ENCODE measurements at regions not wholly inside any gene's neighbourhood (a gene's known extent, or its start where the extent isn't known, plus 50 kb on each side); places are given as distances from the start of the nearest gene placed in this dataset.

DNA sequence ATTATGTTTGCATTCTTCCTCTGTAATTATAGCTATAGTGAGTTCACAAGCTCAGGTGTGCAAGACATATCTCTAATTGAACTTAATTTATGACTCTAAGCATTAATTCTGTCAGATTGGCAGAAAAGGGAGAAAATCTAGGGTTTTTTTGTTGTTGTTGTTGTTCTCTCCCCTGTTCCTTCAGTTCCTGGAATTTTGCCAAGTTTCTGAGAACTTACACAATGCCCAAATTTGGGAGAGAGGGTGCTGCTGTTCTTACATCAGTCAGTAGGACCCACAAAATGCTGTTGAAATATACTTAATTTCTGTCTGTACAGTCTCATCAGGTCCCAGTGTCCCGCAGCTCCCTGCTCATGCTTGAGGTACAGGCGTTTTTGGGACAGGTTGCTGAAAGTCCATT is 221.8 kb upstream of the RBMS1 start:
- Histone ChIP-seq H3K27me3 (ENCODE audit: control insufficient read depth, insufficient read depth, low read length) (no peaks in the 10 kb centered on the region), H3K4me3 (ENCODE audit: low read depth, low read length) (no peak overlapping the region), H3K36me3 (ENCODE audit: control insufficient read depth, insufficient read depth, low read length) (no peaks in the 10 kb centered on the region)
- TF ChIP-seq, protein P1, sequence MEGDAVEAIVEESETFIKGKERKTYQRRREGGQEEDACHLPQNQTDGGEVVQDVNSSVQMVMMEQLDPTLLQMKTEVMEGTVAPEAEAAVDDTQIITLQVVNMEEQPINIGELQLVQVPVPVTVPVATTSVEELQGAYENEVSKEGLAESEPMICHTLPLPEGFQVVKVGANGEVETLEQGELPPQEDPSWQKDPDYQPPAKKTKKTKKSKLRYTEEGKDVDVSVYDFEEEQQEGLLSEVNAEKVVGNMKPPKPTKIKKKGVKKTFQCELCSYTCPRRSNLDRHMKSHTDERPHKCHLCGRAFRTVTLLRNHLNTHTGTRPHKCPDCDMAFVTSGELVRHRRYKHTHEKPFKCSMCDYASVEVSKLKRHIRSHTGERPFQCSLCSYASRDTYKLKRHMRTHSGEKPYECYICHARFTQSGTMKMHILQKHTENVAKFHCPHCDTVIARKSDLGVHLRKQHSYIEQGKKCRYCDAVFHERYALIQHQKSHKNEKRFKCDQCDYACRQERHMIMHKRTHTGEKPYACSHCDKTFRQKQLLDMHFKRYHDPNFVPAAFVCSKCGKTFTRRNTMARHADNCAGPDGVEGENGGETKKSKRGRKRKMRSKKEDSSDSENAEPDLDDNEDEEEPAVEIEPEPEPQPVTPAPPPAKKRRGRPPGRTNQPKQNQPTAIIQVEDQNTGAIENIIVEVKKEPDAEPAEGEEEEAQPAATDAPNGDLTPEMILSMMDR (IDR thresholded peaks at IDR 0.05; ENCODE audit: insufficient read depth, low read length, severe bottlenecking), result no peak
- DNase-seq (ENCODE audit: low read depth) (no peak), FAIRE-seq (no peak)

DNA sequence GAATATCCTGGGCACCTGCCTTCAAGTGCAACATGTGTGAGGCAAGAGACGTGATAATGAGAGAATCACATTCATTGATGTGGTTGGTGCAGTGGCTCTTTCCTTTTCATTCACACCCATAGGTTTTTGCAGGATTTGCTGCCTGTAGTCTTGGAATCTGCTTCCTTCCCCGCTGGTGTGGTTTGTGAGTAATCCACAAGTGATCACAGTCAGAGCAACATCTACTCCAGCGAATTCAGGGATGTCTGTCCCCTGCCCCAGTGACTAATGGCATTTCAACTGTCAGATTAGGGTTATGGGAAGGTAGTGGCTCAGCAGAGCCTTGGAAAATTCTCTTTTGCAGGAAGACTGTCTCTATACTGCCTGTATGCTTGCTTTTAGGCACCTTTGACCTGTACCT is 225.5 kb upstream of the RBMS1 start:
- TF ChIP-seq, protein P1 (IDR thresholded peaks at IDR 0.05; ENCODE audit: insufficient read depth, low read length, severe bottlenecking), result no peak

DNA sequence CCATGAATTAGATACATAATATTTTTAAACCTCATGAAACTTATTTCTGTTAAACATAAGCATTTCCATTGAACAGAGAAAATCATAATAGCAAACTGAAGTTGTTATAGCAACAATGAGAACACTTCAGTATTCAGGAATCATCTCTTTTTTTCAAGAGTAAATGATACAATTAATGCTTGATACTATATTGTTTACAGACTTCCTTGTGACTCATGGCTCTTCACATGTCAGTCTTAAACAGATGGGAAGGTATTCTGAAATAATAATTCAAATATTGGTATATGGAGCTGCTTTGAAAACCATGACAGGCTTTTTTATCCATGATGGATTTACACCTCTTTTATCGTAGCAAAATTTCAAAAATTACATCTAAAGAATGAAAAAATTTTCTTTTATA is 226.5 kb upstream of the RBMS1 start:
- TF ChIP-seq, protein P1 (IDR thresholded peaks at IDR 0.05; ENCODE audit: insufficient read depth, low read length, severe bottlenecking), result no peak
- no peak overlapping the region for H3K4me3 ChIP-seq (ENCODE audit: low read depth, low read length)
- H3K36me3 ChIP-seq (ENCODE audit: control insufficient read depth, insufficient read depth, low read length), result no peaks in the 10 kb centered on the region
- no peak for FAIRE-seq
- H3K27me3 ChIP-seq (ENCODE audit: control insufficient read depth, insufficient read depth, low read length), result no peaks in the 10 kb centered on the region
- peak; percentile 50 for DNase-seq (ENCODE audit: low read depth)

More for the DNA sequence above, 225.5 kb upstream of the RBMS1 start:
- DNase-seq (ENCODE audit: low read depth) (peak; percentile 61), FAIRE-seq (no peak)
- Histone ChIP-seq H3K4me3 (ENCODE audit: low read depth, low read length) (no peak overlapping the region), H3K36me3 (ENCODE audit: control insufficient read depth, insufficient read depth, low read length) (no peaks in the 10 kb centered on the region), H3K27me3 (ENCODE audit: control insufficient read depth, insufficient read depth, low read length) (no peaks in the 10 kb centered on the region)

DNA sequence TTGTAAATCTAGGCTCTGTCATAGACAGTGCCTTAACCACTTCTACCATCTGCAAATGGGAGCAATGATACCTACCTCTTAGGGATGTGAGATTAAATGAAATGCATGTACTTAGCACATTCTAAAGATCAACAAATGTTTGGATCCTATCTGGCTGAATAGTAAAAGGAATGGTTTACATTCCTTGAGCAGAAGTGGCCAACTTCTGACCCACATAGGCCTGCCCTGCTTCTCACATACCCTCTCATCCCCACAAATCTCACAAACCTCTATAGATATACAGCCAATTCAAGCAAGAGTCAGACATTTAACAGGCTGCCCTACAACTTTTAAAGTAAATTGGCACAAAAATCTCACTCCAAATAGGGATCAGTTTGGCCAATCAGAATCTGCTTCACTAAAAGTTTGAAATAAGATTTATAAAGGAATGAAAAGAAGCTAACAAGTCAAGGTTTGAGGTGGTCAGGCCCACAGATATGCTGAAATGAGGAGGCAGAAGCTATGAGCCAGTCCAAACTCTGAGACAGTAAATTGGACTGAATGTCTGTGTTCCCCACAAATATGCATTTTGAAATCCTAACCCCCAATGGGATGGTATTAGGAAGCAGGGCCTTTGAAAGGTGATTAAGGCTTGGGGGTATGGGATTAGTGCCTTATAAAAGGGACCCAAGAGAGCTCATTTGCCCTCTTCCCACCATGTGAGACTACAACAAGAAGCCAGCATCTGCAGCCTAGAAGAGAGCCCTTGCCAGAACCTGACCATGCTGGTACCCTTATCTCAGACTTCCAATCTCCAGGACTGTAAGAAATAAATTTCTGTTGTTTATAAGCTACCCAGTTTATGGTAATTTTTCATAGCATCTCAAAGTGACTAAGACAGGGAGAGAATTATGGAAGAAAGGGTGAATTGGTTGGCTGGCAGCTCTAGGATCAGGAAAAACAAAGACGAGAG is 227.8 kb upstream of the RBMS1 start:
- TF ChIP-seq, protein P1 (IDR thresholded peaks at IDR 0.05; ENCODE audit: insufficient read depth, low read length, severe bottlenecking), result no peak
- DNase-seq (ENCODE audit: low read depth) (no peak), FAIRE-seq (peak; percentile 72)
- Histone ChIP-seq H3K4me3 (ENCODE audit: low read depth, low read length) (no peak overlapping the region), H3K36me3 (ENCODE audit: control insufficient read depth, insufficient read depth, low read length) (no peaks in the 10 kb centered on the region), H3K27me3 (ENCODE audit: control insufficient read depth, insufficient read depth, low read length) (no peaks in the 10 kb centered on the region)

DNA sequence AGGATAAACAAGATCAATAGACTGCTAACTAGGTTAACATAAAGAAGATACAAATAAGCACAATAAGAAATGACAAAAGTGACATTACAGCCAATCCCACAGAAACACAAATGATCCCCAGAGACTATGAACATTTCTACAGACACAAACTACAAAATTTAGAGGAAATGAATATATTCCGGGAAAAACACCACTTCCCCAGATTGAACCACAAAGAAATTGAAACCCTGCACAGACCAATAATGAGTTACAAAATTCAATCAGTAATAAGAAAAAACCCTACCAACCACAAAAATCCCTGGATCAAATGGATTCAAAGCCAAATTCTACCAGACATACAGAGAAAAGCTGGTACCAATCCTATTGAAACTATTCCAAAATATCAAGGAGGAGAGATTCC is 232.4 kb upstream of the RBMS1 start:
- FAIRE-seq, result no peak
- TF ChIP-seq, protein P1 (IDR thresholded peaks at IDR 0.05; ENCODE audit: insufficient read depth, low read length, severe bottlenecking), result no peak
- Histone ChIP-seq H3K36me3 (ENCODE audit: control insufficient read depth, insufficient read depth, low read length) (no peaks in the 10 kb centered on the region), H3K27me3 (ENCODE audit: control insufficient read depth, insufficient read depth, low read length) (no peaks in the 10 kb centered on the region), H3K4me3 (ENCODE audit: low read depth, low read length) (no peak overlapping the region)
- DNase-seq (ENCODE audit: low read depth), result no peak

All from bronchial epithelial cell (primary cell).